ENCODE measurements at regions not wholly inside any gene's neighbourhood (a gene's known extent, or its start where the extent isn't known, plus 50 kb on each side); places are given as distances from the start of the nearest gene placed in this dataset.

DNA sequence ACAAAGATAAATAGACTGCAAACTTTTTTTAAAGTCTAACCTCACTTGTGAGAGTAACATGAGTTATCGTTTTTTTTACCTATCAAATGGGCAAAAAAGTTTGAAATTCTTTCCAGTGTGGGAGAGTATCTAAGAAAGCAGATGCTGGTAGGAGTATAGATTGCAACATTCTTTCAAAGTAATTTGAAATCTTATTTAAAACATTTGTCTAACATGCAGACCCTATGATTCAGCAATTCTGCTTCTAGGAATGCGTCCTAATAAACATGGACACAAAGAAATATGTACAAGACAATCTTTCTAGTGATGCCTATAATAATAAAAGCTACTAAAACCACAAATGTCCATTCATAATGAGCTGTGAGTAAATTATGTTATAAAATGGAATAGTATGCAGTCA is 110.4 kb upstream of the TMCC3 start:
- no peak for DNase-seq
- H3K27ac ChIP-seq = no peak overlapping the region
- no peaks in the 10 kb centered on the region for H3K27me3 ChIP-seq
- peaks cover 8% of the 10 kb centered on the region for H3K4me1 ChIP-seq
- 49 to 56% methylated on average over 2 of the region's 2 CpGs for WGBS, 2 donors
- H3K36me3 ChIP-seq (ENCODE audit: low read depth, missing control alignments) = no peaks in the 10 kb centered on the region
- intact Hi-C loops (cut with DNase I; ENCODE audit: low total_unique reads) = no loop called here
- H3K4me3 ChIP-seq = no peak overlapping the region
- TF ChIP-seq, protein P1, sequence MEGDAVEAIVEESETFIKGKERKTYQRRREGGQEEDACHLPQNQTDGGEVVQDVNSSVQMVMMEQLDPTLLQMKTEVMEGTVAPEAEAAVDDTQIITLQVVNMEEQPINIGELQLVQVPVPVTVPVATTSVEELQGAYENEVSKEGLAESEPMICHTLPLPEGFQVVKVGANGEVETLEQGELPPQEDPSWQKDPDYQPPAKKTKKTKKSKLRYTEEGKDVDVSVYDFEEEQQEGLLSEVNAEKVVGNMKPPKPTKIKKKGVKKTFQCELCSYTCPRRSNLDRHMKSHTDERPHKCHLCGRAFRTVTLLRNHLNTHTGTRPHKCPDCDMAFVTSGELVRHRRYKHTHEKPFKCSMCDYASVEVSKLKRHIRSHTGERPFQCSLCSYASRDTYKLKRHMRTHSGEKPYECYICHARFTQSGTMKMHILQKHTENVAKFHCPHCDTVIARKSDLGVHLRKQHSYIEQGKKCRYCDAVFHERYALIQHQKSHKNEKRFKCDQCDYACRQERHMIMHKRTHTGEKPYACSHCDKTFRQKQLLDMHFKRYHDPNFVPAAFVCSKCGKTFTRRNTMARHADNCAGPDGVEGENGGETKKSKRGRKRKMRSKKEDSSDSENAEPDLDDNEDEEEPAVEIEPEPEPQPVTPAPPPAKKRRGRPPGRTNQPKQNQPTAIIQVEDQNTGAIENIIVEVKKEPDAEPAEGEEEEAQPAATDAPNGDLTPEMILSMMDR (IDR thresholded peaks at IDR 0.05) = no peak
- no peak for TF ChIP-seq POLR2A (IDR thresholded peaks at IDR 0.05)
- no peaks in the 10 kb centered on the region for H3K9me3 ChIP-seq

DNA sequence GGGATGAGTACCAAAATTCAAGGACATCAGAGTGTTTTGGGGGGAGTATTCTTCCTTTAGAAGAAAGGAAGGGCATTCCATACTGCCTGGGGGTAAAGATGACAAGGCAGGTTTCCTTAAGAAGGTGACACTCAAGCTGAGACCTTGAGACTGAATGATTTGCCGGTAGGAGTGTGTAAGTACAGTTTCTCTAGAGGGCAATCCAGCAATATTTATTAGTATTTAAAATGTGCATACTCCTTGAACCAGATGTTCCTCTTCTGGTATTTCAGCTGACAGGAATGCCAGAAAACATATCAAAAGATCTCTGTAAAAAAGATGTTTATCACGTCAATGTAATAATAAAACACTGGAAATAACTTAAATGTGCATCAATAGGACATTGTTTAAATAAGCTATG is 106.4 kb upstream of the TMCC3 start:
- Histone ChIP-seq H3K9me3 (no peaks in the 10 kb centered on the region), H3K4me3 (no peak overlapping the region), H3K27ac (no peak overlapping the region), H3K36me3 (ENCODE audit: low read depth, missing control alignments) (no peaks in the 10 kb centered on the region), H3K27me3 (no peaks in the 10 kb centered on the region), H3K4me1 (no peaks in the 10 kb centered on the region)
- intact Hi-C loops (cut with DNase I; ENCODE audit: low total_unique reads) = no loop called here
- TF ChIP-seq, protein P1 (IDR thresholded peaks at IDR 0.05) = no peak
- no peak for TF ChIP-seq POLR2A (IDR thresholded peaks at IDR 0.05)
- DNase-seq = no peak
- WGBS, 2 donors = 42 to 59% methylated on average over 2 of the region's 2 CpGs

DNA sequence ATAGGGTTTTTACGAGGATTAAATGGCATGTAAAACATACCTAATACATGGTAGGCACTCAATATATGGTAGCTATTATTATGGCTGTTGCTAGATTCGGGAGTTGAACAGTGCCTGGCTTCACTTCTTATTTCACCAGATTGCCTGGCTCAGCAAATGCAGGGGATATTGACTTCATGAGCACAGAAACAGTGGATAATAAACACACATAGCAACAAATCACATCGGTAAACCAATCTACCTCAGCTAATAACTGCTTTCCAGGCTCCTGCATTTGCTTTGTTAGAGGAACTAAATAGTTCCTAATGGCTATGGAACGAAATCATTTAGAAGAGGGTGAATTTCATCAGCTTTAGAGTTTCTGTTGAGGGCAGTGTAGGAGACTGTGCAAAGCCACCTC is 105.2 kb upstream of the TMCC3 start:
- intact Hi-C loops (cut with DNase I; ENCODE audit: low total_unique reads) = no loop called here
- WGBS, 2 donors = 91 to 95% methylated on average over 4 of the region's 4 CpGs

DNA sequence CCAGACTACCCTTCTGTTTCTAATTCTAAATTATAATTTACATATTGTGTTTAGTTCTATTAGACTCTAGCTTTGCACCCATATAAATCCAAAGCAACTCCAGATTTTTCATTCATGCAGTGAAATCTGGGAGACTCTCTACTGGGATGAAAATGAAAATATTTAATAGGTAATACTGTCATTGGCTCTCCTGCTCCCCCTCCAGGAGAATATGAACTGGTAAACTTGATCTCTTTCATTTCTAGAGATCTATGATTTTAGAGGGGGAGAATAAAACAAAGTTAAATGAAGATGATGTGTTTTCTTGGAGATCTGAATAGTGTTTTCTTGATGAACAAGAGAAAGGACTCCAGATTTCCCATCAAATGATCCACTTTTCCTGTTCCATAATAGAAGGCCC is 104.3 kb upstream of the TMCC3 start:
- Histone ChIP-seq H3K4me3 (no peak overlapping the region), H3K4me1 (peaks cover 4% of the 10 kb centered on the region), H3K27ac (no peak overlapping the region), H3K27me3 (no peaks in the 10 kb centered on the region), H3K36me3 (ENCODE audit: low read depth, missing control alignments) (no peaks in the 10 kb centered on the region), H3K9me3 (no peaks in the 10 kb centered on the region)
- intact Hi-C loops (cut with DNase I; ENCODE audit: low total_unique reads) = no loop called here
- no peak for TF ChIP-seq POLR2A (IDR thresholded peaks at IDR 0.05)
- TF ChIP-seq, protein P1 (IDR thresholded peaks at IDR 0.05) = no peak
- DNase-seq = no peak

More for the DNA sequence above, 105.2 kb upstream of the TMCC3 start:
- Histone ChIP-seq H3K9me3 (no peaks in the 10 kb centered on the region), H3K27ac (no peak overlapping the region), H3K4me1 (peaks cover 3% of the 10 kb centered on the region), H3K36me3 (ENCODE audit: low read depth, missing control alignments) (no peaks in the 10 kb centered on the region), H3K27me3 (no peaks in the 10 kb centered on the region), H3K4me3 (no peak overlapping the region)
- no peak for DNase-seq
- TF ChIP-seq, protein P1 (IDR thresholded peaks at IDR 0.05) = no peak
- TF ChIP-seq POLR2A (IDR thresholded peaks at IDR 0.05) = no peak

DNA sequence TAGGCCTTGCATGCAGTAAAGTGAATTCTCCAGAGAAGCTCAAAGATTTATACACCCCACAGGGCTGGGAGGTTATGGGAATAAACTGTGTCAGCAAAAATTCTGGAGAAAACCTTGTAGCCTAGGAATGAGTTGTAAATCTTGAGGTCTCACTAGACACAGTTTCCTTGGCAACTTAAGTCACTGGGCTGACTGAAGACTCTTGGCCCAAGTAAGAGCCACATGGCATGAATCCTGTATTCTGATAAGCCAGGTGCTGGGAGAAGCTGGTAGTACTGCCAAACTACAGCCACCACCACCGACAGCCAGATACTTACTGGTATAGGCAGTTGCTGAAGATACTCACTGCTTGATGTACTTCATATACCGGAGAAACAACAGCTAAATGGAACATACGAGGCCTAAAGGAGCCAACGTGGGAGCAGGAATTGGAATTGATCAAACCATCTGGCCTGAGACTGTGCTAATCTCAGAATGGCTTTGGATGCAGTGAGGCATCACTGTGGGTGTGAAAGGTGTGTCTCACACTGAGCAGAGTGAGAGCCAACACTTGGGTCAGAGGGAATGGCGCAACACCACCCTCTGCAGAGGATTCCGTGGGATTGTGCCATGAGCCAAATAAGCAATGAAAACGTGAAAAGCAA is 102.8 kb upstream of the TMCC3 start:
- H3K9me3 ChIP-seq = no peaks in the 10 kb centered on the region
- H3K4me3 ChIP-seq = no peak overlapping the region
- peaks cover 4% of the 10 kb centered on the region for H3K4me1 ChIP-seq
- 82 to 85% methylated on average over 7 of the region's 7 CpGs for WGBS, 2 donors
- no peak for DNase-seq
- no peak for TF ChIP-seq POLR2A (IDR thresholded peaks at IDR 0.05)
- TF ChIP-seq, protein P1 (IDR thresholded peaks at IDR 0.05) = no peak
- intact Hi-C loops (cut with DNase I; ENCODE audit: low total_unique reads) = no loop called here
- H3K27me3 ChIP-seq = no peaks in the 10 kb centered on the region
- H3K36me3 ChIP-seq (ENCODE audit: low read depth, missing control alignments) = no peaks in the 10 kb centered on the region
- no peak overlapping the region for H3K27ac ChIP-seq

Data from testis (tissue), 2 donors.